ENCODE measurements at regions not wholly inside any gene's neighbourhood (a gene's known extent, or its start where the extent isn't known, plus 50 kb on each side); places are given as distances from the start of the nearest gene placed in this dataset.

DNA sequence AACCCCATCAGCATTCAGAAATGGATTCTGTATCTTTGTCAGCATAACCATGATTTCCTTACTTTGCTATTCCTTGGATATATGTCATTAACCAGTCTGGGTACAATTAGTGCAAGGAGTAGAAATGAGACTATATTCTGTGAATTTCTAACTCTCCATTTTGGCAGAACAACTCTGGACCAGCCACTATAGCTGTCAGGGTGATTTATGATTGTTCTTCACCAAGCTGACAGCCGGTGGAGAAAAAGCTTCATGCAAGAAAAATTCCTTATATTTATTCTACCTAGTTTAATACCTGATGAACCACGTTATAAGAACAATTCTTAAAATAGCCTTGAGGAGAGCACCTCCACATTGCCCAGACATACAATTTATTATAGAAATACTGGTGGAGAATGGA, 431.2 kb upstream of the TCF4 start:
- no peak overlapping the region for H3K4me3 ChIP-seq (ENCODE audit: low read length)
- no peak overlapping the region for H3K9ac ChIP-seq (ENCODE audit: low read length)
- no peak overlapping the region for H3K27ac ChIP-seq (ENCODE audit: low read length)
- no peaks in the 10 kb centered on the region for H3K4me1 ChIP-seq (ENCODE audit: control insufficient read depth, low read depth, low read length)
- no peaks in the 10 kb centered on the region for H3K27me3 ChIP-seq (ENCODE audit: control insufficient read depth, insufficient read depth, low read length)
- H3K9me3 ChIP-seq (ENCODE audit: control insufficient read depth, low read depth, low read length) = no peaks in the 10 kb centered on the region
- no peaks in the 10 kb centered on the region for H3K36me3 ChIP-seq (ENCODE audit: control insufficient read depth, low read depth, low read length)

DNA sequence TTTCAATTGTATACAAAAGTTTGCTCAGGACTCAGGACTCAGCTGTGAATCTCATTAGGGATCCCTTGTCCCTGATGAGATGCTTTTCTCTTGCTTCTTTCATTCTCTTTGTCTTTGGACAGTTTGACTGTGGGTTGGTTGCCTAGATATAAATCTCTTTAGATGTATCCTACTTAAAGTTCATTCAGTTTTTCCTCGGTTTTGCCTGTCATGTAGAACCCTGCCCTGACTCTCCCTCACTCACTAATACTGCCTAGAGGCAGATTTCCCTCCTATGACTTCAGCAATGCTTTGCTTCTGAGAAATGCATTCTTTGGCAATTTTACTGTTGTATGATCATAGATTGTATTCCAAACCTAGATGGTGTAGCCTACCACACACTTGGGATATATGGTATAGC, 421.4 kb upstream of the TCF4 start:
- H3K4me1 ChIP-seq (ENCODE audit: control insufficient read depth, low read depth, low read length) = peaks cover 4% of the 10 kb centered on the region
- no peak overlapping the region for H3K9ac ChIP-seq (ENCODE audit: low read length)
- no peak overlapping the region for H3K4me3 ChIP-seq (ENCODE audit: low read length)
- no peaks in the 10 kb centered on the region for H3K27me3 ChIP-seq (ENCODE audit: control insufficient read depth, insufficient read depth, low read length)
- H3K9me3 ChIP-seq (ENCODE audit: control insufficient read depth, low read depth, low read length) = no peaks in the 10 kb centered on the region
- H3K36me3 ChIP-seq (ENCODE audit: control insufficient read depth, low read depth, low read length) = no peaks in the 10 kb centered on the region
- no peak overlapping the region for H3K27ac ChIP-seq (ENCODE audit: low read length)

DNA sequence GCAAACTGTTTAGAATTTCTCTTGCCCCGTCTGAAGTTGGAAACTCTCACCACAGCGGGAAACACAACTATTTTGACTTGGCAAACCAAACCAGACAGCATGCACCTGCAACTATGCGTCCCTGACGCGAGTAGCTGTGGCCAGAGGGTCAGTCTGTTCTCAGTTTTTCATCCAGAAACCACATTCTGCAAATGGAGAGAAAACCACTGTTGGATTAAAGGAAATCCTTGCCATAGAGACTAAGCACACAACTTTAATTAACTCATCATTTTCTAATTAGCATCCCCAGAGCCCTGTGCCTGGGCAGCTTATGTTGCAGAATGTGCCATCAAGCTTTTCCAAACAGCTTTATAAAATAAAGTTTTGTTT, 415.7 kb upstream of the TCF4 start:
- Histone ChIP-seq H3K27ac (ENCODE audit: low read length) (no peak overlapping the region), H3K9me3 (ENCODE audit: control insufficient read depth, low read depth, low read length) (no peaks in the 10 kb centered on the region), H3K4me3 (ENCODE audit: low read length) (no peak overlapping the region), H3K27me3 (ENCODE audit: control insufficient read depth, insufficient read depth, low read length) (no peaks in the 10 kb centered on the region), H3K9ac (ENCODE audit: low read length) (no peak overlapping the region), H3K36me3 (ENCODE audit: control insufficient read depth, low read depth, low read length) (no peaks in the 10 kb centered on the region), H3K4me1 (ENCODE audit: control insufficient read depth, low read depth, low read length) (peaks cover 14% of the 10 kb centered on the region)

DNA sequence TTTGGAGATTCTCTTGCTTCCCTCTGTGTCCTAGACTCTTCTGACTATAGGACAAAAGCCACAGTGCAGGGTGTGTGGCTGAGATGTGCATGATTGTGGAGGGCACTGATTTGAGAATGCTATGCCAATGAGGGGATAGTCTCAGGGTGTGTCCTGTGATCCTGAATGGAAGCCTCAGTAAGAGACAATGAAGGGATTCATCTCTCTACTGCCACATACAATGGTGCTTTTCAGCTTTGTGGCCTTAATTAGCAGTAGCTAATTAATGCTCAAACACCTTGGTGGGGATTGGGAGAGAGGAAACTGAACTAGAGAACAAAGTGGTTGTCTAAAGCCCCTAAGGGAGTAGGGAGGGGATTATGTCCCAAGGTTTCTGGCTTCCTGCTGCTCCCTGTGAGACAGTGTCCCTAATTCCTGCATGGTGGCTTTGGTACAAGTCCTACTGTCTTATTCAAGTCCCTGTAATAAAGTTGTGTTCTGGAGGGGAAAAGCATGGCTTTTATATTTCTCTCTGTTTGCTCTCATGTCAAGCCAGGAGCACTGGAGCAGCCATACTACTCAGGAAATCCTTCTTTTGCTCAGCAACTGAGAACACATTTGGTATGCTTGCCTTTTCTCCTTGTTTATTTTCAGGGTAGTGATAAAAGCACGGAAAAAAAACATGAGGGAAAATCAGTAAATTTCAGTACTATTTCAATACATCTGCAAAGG, 415.2 kb upstream of the TCF4 start:
- no peak overlapping the region for H3K27ac ChIP-seq (ENCODE audit: low read length)
- H3K36me3 ChIP-seq (ENCODE audit: control insufficient read depth, low read depth, low read length) = no peaks in the 10 kb centered on the region
- peaks cover 19% of the 10 kb centered on the region for H3K4me1 ChIP-seq (ENCODE audit: control insufficient read depth, low read depth, low read length)
- H3K9me3 ChIP-seq (ENCODE audit: control insufficient read depth, low read depth, low read length) = no peaks in the 10 kb centered on the region
- H3K4me3 ChIP-seq (ENCODE audit: low read length) = no peak overlapping the region
- H3K9ac ChIP-seq (ENCODE audit: low read length) = no peak overlapping the region
- no peaks in the 10 kb centered on the region for H3K27me3 ChIP-seq (ENCODE audit: control insufficient read depth, insufficient read depth, low read length)

DNA sequence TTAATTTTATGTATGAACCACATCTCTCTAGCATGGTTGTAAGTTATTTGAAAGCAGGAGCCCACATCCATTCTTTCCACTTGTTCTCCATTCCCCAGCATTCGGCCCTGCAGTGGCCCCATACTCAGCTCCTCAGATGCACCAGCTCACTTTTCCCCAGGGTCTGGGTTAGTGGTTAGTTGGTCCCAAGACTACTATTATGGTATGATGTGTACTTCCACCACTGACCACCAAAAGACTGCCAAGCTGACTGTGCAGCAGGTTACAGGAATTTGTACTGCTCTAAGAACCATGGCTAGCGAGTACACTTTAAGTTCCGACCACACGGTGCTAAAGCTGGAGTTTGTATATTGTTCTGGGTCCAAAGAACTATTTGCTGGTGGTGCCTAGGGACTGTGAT, 413.6 kb upstream of the TCF4 start:
- Histone ChIP-seq H3K9ac (ENCODE audit: low read length) (no peak overlapping the region), H3K9me3 (ENCODE audit: control insufficient read depth, low read depth, low read length) (no peaks in the 10 kb centered on the region)

DNA sequence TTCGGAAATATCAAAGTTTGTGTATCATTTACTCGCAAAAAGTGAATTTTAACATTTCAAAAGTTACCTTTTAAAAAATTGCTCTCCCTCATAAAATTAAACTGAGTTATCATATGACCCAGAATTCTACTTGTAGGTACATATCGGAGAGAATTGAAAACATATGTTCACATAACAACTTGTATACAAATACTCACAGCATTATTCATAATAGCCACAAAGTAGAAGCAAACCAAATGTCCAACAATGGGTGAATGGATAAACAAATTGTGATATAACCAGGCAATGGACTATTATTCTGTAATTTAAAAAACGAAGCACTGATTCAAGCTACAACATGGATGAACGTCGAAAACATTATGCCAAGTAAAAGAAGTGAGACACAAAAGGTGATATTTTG, 412.0 kb upstream of the TCF4 start:
- no peak overlapping the region for H3K27ac ChIP-seq (ENCODE audit: low read length)
- no peaks in the 10 kb centered on the region for H3K9me3 ChIP-seq (ENCODE audit: control insufficient read depth, low read depth, low read length)
- peaks cover 33% of the 10 kb centered on the region for H3K4me1 ChIP-seq (ENCODE audit: control insufficient read depth, low read depth, low read length)

More for the DNA sequence above, 413.6 kb upstream of the TCF4 start:
- H3K36me3 ChIP-seq (ENCODE audit: control insufficient read depth, low read depth, low read length) = no peaks in the 10 kb centered on the region
- peaks cover 33% of the 10 kb centered on the region for H3K4me1 ChIP-seq (ENCODE audit: control insufficient read depth, low read depth, low read length)
- H3K4me3 ChIP-seq (ENCODE audit: low read length) = no peak overlapping the region
- no peaks in the 10 kb centered on the region for H3K27me3 ChIP-seq (ENCODE audit: control insufficient read depth, insufficient read depth, low read length)
- H3K27ac ChIP-seq (ENCODE audit: low read length) = no peak overlapping the region

DNA sequence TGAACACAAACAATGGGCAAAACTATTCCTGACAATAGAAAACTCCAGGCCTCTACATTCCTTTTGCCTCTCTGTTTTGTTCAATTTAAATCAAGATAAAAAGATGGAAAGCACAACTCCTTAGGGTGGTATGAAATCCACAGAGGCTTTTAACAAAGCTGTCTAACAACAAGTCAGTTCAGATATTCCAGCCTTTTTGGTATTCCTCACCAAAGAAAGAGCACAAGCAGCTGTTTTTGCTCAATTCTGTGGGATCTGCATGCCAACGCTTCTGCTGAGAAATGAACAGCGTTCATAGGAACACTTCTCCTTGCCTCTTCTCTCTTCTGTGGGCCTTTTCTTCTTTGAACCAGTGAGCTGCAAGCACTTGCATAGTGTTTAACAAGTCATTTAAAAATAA, 411.6 kb upstream of the TCF4 start:
- H3K9me3 ChIP-seq (ENCODE audit: control insufficient read depth, low read depth, low read length) = no peaks in the 10 kb centered on the region
- no peaks in the 10 kb centered on the region for H3K36me3 ChIP-seq (ENCODE audit: control insufficient read depth, low read depth, low read length)
- no peak overlapping the region for H3K27ac ChIP-seq (ENCODE audit: low read length)
- H3K27me3 ChIP-seq (ENCODE audit: control insufficient read depth, insufficient read depth, low read length) = no peaks in the 10 kb centered on the region
- no peak overlapping the region for H3K9ac ChIP-seq (ENCODE audit: low read length)
- peaks cover 33% of the 10 kb centered on the region for H3K4me1 ChIP-seq (ENCODE audit: control insufficient read depth, low read depth, low read length)
- H3K4me3 ChIP-seq (ENCODE audit: low read length) = no peak overlapping the region

More for the DNA sequence above, 412.0 kb upstream of the TCF4 start:
- no peaks in the 10 kb centered on the region for H3K27me3 ChIP-seq (ENCODE audit: control insufficient read depth, insufficient read depth, low read length)
- no peak overlapping the region for H3K9ac ChIP-seq (ENCODE audit: low read length)
- no peak overlapping the region for H3K4me3 ChIP-seq (ENCODE audit: low read length)
- H3K36me3 ChIP-seq (ENCODE audit: control insufficient read depth, low read depth, low read length) = no peaks in the 10 kb centered on the region

DNA sequence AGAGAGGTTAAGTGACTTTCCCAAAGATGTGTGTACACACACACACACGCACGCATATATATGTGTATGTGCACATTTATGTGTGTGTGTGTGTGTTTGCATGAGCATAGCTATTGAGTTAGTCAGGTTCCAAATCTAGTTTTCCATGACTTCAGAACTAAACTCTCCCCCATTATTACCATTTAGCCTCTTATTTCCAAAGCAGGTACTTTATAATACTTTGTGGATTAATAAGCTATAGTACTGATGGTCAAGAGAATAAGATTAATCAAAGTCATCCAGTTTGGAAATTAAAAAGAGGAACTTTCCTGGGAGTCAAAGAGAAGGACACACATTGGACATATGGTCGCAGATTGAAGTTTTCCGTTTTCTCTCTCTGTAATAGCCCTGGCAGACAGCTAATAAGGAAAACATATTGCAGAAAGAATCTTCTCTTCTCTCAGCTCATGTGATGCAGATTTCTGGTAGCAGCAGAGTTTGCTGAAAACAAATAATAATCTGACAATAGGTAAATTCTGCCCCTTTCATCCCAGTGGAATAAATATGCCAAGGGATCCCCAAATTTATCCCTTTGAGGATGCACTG, 410.9 kb upstream of the TCF4 start:
- no peak overlapping the region for H3K4me3 ChIP-seq (ENCODE audit: low read length)
- no peaks in the 10 kb centered on the region for H3K27me3 ChIP-seq (ENCODE audit: control insufficient read depth, insufficient read depth, low read length)
- no peak overlapping the region for H3K27ac ChIP-seq (ENCODE audit: low read length)
- peaks cover 33% of the 10 kb centered on the region for H3K4me1 ChIP-seq (ENCODE audit: control insufficient read depth, low read depth, low read length)
- no peaks in the 10 kb centered on the region for H3K36me3 ChIP-seq (ENCODE audit: control insufficient read depth, low read depth, low read length)
- no peak overlapping the region for H3K9ac ChIP-seq (ENCODE audit: low read length)
- no peaks in the 10 kb centered on the region for H3K9me3 ChIP-seq (ENCODE audit: control insufficient read depth, low read depth, low read length)

DNA sequence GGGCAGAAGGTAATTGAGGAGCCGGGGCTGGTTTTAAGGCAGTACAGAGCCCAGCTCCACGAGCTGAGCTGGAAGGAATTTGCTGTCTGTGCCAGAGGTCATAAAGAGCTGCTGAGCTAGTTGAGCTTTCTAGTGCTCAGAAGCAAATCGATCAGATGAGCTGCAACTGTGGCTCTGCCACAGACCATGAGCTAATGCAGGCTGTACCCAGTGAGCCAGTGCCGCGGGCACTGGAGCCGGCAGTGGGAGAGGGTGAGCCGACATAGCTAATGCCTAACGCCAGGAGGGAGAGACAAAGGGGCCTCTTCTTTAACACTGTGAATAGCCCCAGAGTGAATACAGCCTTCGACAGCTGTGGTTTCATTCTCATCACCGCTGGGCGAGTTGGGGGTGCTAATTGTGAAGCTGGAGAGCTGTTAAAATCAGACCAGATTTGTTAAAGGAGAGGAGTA, 410.1 kb upstream of the TCF4 start:
- Histone ChIP-seq H3K4me3 (ENCODE audit: low read length) (no peak overlapping the region), H3K4me1 (ENCODE audit: control insufficient read depth, low read depth, low read length) (peaks cover 33% of the 10 kb centered on the region), H3K27ac (ENCODE audit: low read length) (no peak overlapping the region), H3K36me3 (ENCODE audit: control insufficient read depth, low read depth, low read length) (no peaks in the 10 kb centered on the region), H3K9me3 (ENCODE audit: control insufficient read depth, low read depth, low read length) (no peaks in the 10 kb centered on the region), H3K9ac (ENCODE audit: low read length) (no peak overlapping the region), H3K27me3 (ENCODE audit: control insufficient read depth, insufficient read depth, low read length) (no peaks in the 10 kb centered on the region)

DNA sequence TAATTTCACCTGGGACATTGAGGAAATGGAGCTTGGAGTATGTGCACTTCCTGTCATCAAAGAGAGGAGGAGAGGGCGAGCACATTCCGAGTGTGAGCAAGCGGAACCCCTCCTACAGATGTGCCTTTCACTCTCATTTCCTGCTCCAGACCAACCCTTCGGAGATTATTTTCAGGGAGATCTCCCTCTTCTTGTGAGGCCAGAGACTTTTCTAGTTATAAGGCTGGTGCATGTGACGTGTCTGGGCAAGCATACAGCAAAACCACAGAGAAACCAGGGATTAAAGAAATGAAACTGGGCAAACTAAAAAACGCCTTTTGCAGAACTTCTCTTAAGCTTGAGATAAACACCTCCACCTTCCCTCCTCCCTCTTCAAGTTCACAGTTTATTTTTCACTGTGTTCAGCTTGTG, 409.2 kb upstream of the TCF4 start:
- Histone ChIP-seq H3K4me1 (ENCODE audit: control insufficient read depth, low read depth, low read length) (peaks cover 33% of the 10 kb centered on the region), H3K27ac (ENCODE audit: low read length) (no peak overlapping the region), H3K9me3 (ENCODE audit: control insufficient read depth, low read depth, low read length) (no peaks in the 10 kb centered on the region), H3K9ac (ENCODE audit: low read length) (no peak overlapping the region), H3K27me3 (ENCODE audit: control insufficient read depth, insufficient read depth, low read length) (no peaks in the 10 kb centered on the region), H3K36me3 (ENCODE audit: control insufficient read depth, low read depth, low read length) (no peaks in the 10 kb centered on the region), H3K4me3 (ENCODE audit: low read length) (no peak overlapping the region)

DNA sequence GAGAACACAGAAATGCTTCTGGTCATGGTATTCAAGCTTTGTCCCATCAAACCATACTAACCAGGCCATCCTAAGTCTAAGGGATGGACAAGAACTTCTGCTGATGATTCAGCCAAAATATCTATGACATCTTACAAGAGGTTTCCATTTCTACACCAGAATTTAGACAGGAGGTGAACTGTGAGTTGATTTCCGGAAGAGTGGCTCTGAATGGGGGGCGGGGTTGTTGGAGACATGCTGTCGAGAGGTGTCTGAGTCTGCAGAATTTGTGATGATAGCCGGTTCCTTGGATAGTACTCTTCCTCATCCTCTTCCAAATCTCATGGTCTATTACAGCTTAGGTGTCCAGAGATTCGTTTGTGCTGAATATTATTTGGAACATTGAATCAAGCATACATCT, 408.7 kb upstream of the TCF4 start:
- Histone ChIP-seq H3K9ac (ENCODE audit: low read length) (no peak overlapping the region), H3K27me3 (ENCODE audit: control insufficient read depth, insufficient read depth, low read length) (no peaks in the 10 kb centered on the region), H3K36me3 (ENCODE audit: control insufficient read depth, low read depth, low read length) (no peaks in the 10 kb centered on the region), H3K27ac (ENCODE audit: low read length) (no peak overlapping the region), H3K4me1 (ENCODE audit: control insufficient read depth, low read depth, low read length) (peaks cover 33% of the 10 kb centered on the region), H3K9me3 (ENCODE audit: control insufficient read depth, low read depth, low read length) (no peaks in the 10 kb centered on the region), H3K4me3 (ENCODE audit: low read length) (no peak overlapping the region)

DNA sequence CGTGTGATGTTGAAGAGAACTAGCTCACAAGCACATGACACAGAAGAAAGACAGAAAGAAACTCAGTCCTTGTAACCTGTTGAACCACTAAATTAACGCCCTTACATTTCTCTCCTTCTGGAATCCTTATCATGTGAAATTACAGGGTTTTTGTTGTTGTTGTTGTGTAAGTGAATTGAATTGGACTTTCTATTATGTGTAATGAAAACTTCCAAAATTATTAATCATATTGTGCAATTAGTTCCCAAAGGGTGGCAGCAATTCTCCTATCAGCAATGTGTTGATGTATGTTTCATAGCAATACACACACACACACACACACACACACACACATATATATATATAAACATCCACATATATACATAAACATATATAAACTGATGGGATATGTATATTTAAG, 402.2 kb upstream of the TCF4 start:
- Histone ChIP-seq H3K9me3 (ENCODE audit: control insufficient read depth, low read depth, low read length) (peaks cover 4% of the 10 kb centered on the region), H3K27me3 (ENCODE audit: control insufficient read depth, insufficient read depth, low read length) (no peaks in the 10 kb centered on the region), H3K9ac (ENCODE audit: low read length) (no peak overlapping the region), H3K27ac (ENCODE audit: low read length) (no peak overlapping the region), H3K4me3 (ENCODE audit: low read length) (no peak overlapping the region), H3K36me3 (ENCODE audit: control insufficient read depth, low read depth, low read length) (no peaks in the 10 kb centered on the region), H3K4me1 (ENCODE audit: control insufficient read depth, low read depth, low read length) (no peaks in the 10 kb centered on the region)
